Central memory CD8-positive, alpha-beta T cell (primary cell): ENCODE measurements at regions not wholly inside any gene's neighbourhood (a gene's known extent, or its start where the extent isn't known, plus 50 kb on each side); places are given as distances from the start of the nearest gene placed in this dataset.

Source experiments
- ATAC-seq: fragments of 150-1000 bp; cut with Tn5 transposase; replicated peaks from 2 replicates; pipeline ENCODE4 v1.10.0; 2022; ENCODE audit warnings: mild to moderate bottlenecking, moderate FRiP score, moderate number of reproducible peaks; ENCODE audit not compliant: poor library complexity, severe bottlenecking; ENCODE audit errors: extremely low read depth
- DNase-seq, 2 donors: peaks; one replicate each; pipeline ENCODE4 v3.0.0; 2021; ENCODE audit warnings: low spot score in 2 of 2
- H3K27ac Mint-ChIP-seq: one replicate; pipeline ENCODE4 v1.8.0; 2022; ENCODE audit warnings: low read depth, mild to moderate bottlenecking, moderate library complexity, mixed read lengths
- H3K27me3 Mint-ChIP-seq: one replicate; pipeline ENCODE4 v1.8.0; 2022; ENCODE audit warnings: mixed read lengths
- H3K36me3 Mint-ChIP-seq: one replicate; pipeline ENCODE4 v1.8.0; 2022; ENCODE audit warnings: mild to moderate bottlenecking, moderate library complexity, mixed read lengths; ENCODE audit not compliant: insufficient read depth
- H3K4me1 Mint-ChIP-seq: one replicate; pipeline ENCODE4 v1.8.0; 2022; ENCODE audit warnings: mixed read lengths
- H3K4me3 Mint-ChIP-seq: one replicate; pipeline ENCODE4 v1.8.0; 2022; ENCODE audit warnings: mild to moderate bottlenecking, moderate library complexity, mixed read lengths
- H3K9me3 Mint-ChIP-seq: one replicate; pipeline ENCODE4 v1.8.0; 2022; ENCODE audit warnings: mixed read lengths

DNA sequence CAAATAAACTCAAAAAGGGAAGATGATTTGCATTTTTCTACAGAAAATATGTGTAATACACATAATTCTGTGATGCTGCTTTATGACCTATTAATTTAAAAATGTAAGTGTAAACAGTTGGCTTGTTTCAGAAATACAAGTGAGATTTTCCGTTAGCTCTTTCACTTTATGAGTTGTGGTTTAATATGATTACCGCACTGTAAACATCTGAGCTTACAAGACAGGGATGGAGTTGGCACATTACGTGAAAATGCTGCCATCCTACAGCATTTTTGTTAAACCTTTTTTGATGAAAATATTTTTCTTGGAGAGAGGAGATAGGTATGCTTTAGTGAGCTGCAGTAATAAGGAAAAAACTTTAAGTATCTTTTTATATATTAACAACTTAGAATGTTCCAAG lies 426.8 kb upstream of the ADAMTS5 start:
- no peak for ATAC-seq
- no peaks in the 10 kb centered on the region for H3K4me1 Mint-ChIP-seq
- no peak overlapping the region for H3K27ac Mint-ChIP-seq
- peaks cover 43% of the 10 kb centered on the region for H3K9me3 Mint-ChIP-seq
- no peaks in the 10 kb centered on the region for H3K36me3 Mint-ChIP-seq
- no peak overlapping the region for H3K4me3 Mint-ChIP-seq
- no peak for DNase-seq
- H3K27me3 Mint-ChIP-seq: no peaks in the 10 kb centered on the region

GRCh38 chr21:27391990-27392389 lies 425.1 kb upstream of the ADAMTS5 start:
- no peak overlapping the region for H3K4me3 Mint-ChIP-seq
- no peak overlapping the region for H3K27ac Mint-ChIP-seq
- no peaks in the 10 kb centered on the region for H3K27me3 Mint-ChIP-seq
- H3K36me3 Mint-ChIP-seq: no peaks in the 10 kb centered on the region
- no peaks in the 10 kb centered on the region for H3K4me1 Mint-ChIP-seq
- H3K9me3 Mint-ChIP-seq: peaks cover 36% of the 10 kb centered on the region
- ATAC-seq (no peak), DNase-seq (no peak)

DNA sequence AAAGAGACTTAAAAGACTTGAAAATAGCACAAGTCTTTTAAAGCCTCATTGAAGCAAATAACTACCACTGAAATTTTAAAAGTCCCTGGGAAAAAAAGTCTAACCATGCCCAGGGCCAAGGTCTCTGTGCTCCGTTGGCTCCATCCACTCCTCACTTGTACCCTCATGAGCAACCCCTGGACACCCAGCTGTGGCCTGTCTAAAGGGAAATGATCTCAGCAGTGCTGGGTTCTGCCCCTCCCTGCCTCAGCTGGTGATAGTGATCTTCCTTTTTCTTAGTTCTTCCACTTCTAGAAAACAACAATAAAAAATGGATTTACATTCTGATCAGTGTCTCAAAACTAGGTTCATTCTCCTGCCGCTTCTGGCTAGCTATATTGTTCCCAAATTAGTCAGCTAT lies 423.5 kb upstream of the ADAMTS5 start:
- no peak overlapping the region for H3K27ac Mint-ChIP-seq

GRCh38 chr21:27388825-27389224 lies 421.9 kb upstream of the ADAMTS5 start:
- H3K27me3 Mint-ChIP-seq: no peaks in the 10 kb centered on the region
- no peaks in the 10 kb centered on the region for H3K36me3 Mint-ChIP-seq
- ATAC-seq (no peak), DNase-seq (no peak)
- no peak overlapping the region for H3K4me3 Mint-ChIP-seq
- H3K27ac Mint-ChIP-seq: no peak overlapping the region
- peaks cover 23% of the 10 kb centered on the region for H3K9me3 Mint-ChIP-seq
- H3K4me1 Mint-ChIP-seq: no peaks in the 10 kb centered on the region

More for the DNA sequence above, 423.5 kb upstream of the ADAMTS5 start:
- H3K36me3 Mint-ChIP-seq: no peaks in the 10 kb centered on the region
- no peak for ATAC-seq
- no peak overlapping the region for H3K4me3 Mint-ChIP-seq
- DNase-seq: no peak
- H3K27me3 Mint-ChIP-seq: no peaks in the 10 kb centered on the region
- peaks cover 23% of the 10 kb centered on the region for H3K9me3 Mint-ChIP-seq
- no peaks in the 10 kb centered on the region for H3K4me1 Mint-ChIP-seq

GRCh38 chr21:27382404-27382803 lies 415.5 kb upstream of the ADAMTS5 start:
- no peak for DNase-seq
- H3K36me3 Mint-ChIP-seq: no peaks in the 10 kb centered on the region
- H3K4me3 Mint-ChIP-seq: no peak overlapping the region
- H3K4me1 Mint-ChIP-seq: no peaks in the 10 kb centered on the region
- H3K27ac Mint-ChIP-seq: no peak overlapping the region
- peaks cover 12% of the 10 kb centered on the region for H3K9me3 Mint-ChIP-seq
- no peak for ATAC-seq
- H3K27me3 Mint-ChIP-seq: no peaks in the 10 kb centered on the region

DNA sequence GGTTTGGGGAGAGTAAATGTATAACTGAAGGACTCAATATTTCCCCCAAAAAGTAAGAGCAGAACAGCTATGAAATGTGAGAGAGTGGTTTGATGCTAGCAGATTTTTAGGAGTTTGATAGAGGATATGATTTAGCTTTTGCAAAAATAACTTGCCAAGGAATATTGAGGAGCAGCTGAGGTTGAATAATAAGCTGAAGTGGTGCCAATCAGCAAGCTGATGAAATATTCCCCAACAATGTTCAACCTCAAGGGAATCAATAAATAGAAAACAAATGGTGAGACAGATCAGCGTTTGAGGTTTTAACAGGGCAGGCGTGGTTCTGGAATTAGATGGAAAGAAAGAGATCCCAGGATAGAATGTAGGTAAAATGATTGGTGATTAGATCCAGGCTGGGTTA lies 413.4 kb upstream of the ADAMTS5 start:
- H3K4me3 Mint-ChIP-seq: no peak overlapping the region
- H3K4me1 Mint-ChIP-seq: no peaks in the 10 kb centered on the region
- peaks cover 12% of the 10 kb centered on the region for H3K9me3 Mint-ChIP-seq
- DNase-seq: no peak
- no peaks in the 10 kb centered on the region for H3K27me3 Mint-ChIP-seq
- no peaks in the 10 kb centered on the region for H3K36me3 Mint-ChIP-seq
- no peak overlapping the region for H3K27ac Mint-ChIP-seq
- no peak for ATAC-seq

GRCh38 chr21:27379354-27379753 lies 412.5 kb upstream of the ADAMTS5 start:
- Mint-ChIP-seq H3K36me3 (no peaks in the 10 kb centered on the region), H3K9me3 (peaks cover 12% of the 10 kb centered on the region), H3K4me1 (no peaks in the 10 kb centered on the region), H3K27ac (no peak overlapping the region), H3K4me3 (no peak overlapping the region), H3K27me3 (no peaks in the 10 kb centered on the region)
- DNase-seq (no peak), ATAC-seq (no peak)

GRCh38 chr21:27372381-27372780 lies 405.5 kb upstream of the ADAMTS5 start:
- Mint-ChIP-seq H3K4me3 (no peak overlapping the region), H3K27me3 (no peaks in the 10 kb centered on the region), H3K9me3 (peaks cover 6% of the 10 kb centered on the region), H3K4me1 (no peaks in the 10 kb centered on the region), H3K36me3 (peaks cover 2% of the 10 kb centered on the region), H3K27ac (no peak overlapping the region)
- ATAC-seq (no peak), DNase-seq (no peak)

GRCh38 chr21:27371975-27372331 lies 405.1 kb upstream of the ADAMTS5 start:
- ATAC-seq (no peak), DNase-seq (no peak)
- Mint-ChIP-seq H3K9me3 (peaks cover 6% of the 10 kb centered on the region), H3K4me1 (no peaks in the 10 kb centered on the region), H3K36me3 (peaks cover 2% of the 10 kb centered on the region), H3K27ac (no peak overlapping the region), H3K27me3 (no peaks in the 10 kb centered on the region), H3K4me3 (no peak overlapping the region)

GRCh38 chr21:27371115-27371974 lies 404.5 kb upstream of the ADAMTS5 start:
- Mint-ChIP-seq H3K4me3 (no peak overlapping the region), H3K36me3 (peaks cover 2% of the 10 kb centered on the region), H3K27ac (no peak overlapping the region), H3K4me1 (no peaks in the 10 kb centered on the region), H3K9me3 (peaks cover 6% of the 10 kb centered on the region), H3K27me3 (no peaks in the 10 kb centered on the region)
- DNase-seq: no peak
- ATAC-seq: no peak

DNA sequence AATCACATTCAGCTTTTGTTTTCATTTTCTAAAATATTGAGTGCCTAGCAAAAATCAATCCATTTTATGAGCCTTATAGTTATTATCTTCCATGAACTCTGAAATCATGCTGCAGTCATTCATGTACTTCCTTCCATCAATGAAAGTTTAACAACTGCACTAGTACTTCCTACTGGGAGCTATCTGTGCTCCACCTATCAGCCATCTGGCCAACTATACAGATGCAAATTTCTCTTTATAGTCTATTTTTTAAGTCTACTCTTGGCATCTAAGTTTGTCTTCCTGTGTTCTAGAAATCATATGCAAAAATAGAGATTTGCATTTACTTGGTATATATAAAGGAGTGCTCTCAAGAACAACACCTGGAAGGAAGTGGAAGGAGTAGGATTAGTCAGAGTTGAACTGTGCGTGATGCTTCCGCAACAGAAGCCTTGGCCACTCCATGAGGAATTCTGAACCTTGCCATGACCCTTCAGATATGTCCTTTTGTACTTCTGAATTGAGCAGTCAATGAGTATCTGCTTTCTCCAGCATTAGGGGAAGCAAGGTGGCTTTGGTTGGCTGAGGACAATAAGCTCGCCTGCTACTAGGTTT lies 403.2 kb upstream of the ADAMTS5 start:
- ATAC-seq: no peak
- H3K27me3 Mint-ChIP-seq: no peaks in the 10 kb centered on the region
- H3K27ac Mint-ChIP-seq: no peak overlapping the region
- H3K36me3 Mint-ChIP-seq: peaks cover 2% of the 10 kb centered on the region
- no peak for DNase-seq
- H3K4me1 Mint-ChIP-seq: no peaks in the 10 kb centered on the region
- no peak overlapping the region for H3K4me3 Mint-ChIP-seq
- H3K9me3 Mint-ChIP-seq: peaks cover 6% of the 10 kb centered on the region

DNA sequence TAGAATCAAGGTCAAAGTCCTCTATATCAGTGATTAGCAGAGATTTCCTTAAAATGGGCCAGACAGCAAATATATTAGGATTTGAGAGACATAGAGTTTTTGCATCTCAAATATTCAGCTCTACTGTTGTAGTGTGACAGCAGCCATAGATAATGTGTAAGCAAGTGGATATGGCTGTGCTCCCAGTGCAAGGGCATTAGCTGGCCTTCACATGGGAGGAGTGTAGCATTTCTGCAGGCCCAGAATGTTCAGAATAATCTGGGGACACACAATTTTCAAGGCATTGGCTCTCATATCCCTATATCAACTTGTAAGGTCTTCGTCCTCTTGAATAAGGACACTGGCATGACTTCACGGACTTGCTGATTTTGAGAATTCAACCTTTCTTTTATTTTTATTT lies 402.3 kb upstream of the ADAMTS5 start:
- no peak for ATAC-seq

DNA sequence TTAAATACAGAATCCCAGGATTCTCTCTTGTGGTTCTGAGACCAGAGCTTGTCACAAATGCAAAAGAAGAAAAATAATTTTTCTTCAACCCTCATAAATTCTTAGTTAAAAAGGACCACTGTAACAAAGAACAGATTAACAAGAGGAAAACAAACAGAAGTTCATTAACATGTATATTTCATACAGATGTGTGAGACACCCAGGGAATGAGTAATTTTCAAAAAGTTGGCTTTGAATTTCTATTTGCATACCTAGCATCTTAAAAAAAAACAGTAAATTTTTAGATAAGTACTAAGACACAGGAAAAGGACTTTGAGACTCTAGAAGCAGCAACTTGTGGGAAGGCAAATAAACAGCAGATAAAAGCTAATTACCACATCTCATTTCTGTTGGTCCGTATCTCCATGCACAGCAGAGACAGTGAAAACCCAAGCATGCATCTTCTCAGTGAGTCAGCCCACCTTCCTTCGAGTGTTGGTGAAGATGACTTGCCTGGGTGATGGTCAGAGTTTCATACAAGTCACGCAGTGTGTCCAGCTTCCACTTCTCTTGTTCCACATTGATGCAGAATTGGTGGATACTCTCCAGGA lies 399.9 kb upstream of the ADAMTS5 start:
- no peak overlapping the region for H3K4me3 Mint-ChIP-seq
- no peaks in the 10 kb centered on the region for H3K9me3 Mint-ChIP-seq
- H3K27me3 Mint-ChIP-seq: no peaks in the 10 kb centered on the region
- ATAC-seq (no peak), DNase-seq (no peak)
- H3K36me3 Mint-ChIP-seq: no peaks in the 10 kb centered on the region
- H3K4me1 Mint-ChIP-seq: no peaks in the 10 kb centered on the region
- no peak overlapping the region for H3K27ac Mint-ChIP-seq

More for the DNA sequence above, 402.3 kb upstream of the ADAMTS5 start:
- H3K27me3 Mint-ChIP-seq: no peaks in the 10 kb centered on the region
- no peak overlapping the region for H3K4me3 Mint-ChIP-seq
- no peak overlapping the region for H3K27ac Mint-ChIP-seq
- no peak for DNase-seq
- H3K36me3 Mint-ChIP-seq: peaks cover 2% of the 10 kb centered on the region
- no peaks in the 10 kb centered on the region for H3K4me1 Mint-ChIP-seq
- H3K9me3 Mint-ChIP-seq: peaks cover 6% of the 10 kb centered on the region
